GM12875 (cell line): ENCODE measurements at regions not wholly inside any gene's neighbourhood (a gene's known extent, or its start where the extent isn't known, plus 50 kb on each side); places are given as distances from the start of the nearest gene placed in this dataset.

Experiments
- H3K4me3 ChIP-seq: one replicate; pipeline ENCODE4 v1.5.1; 2011; ENCODE audit warnings: low read depth, low read length, control low read depth
- CTCF ChIP-seq: IDR thresholded peaks from 2 replicates; pipeline ENCODE4 v1.5.1; 2011; ENCODE audit warnings: low read depth, mild to moderate bottlenecking, control low read depth, inconsistent platforms, low read length, moderate library complexity, borderline replicate concordance; ENCODE audit not compliant: insufficient read depth

GRCh38 chr1:198014355-198014754 lies 97.2 kb downstream of the LHX9 start:
- no peak for TF ChIP-seq CTCF
- no peak overlapping the region for H3K4me3 ChIP-seq

DNA sequence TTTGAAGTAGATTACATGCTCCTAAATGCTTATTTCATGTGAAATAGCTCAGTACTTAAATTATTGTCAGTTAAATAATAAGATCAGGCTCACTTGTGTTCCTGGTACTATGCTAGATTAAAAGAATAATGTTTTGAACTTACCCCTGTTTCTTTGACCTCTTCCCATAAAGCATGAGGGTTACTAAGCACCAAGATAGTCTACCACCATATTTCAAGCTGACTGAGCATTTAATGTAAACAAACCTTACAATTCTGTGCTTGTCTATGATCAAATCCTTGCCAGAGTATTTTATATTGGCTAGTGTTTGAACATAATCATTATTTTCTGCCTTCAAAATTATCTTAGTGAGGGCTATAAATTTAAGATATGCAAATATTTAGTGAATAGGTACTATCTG lies 98.1 kb downstream of the LHX9 start:
- TF ChIP-seq CTCF = no peak
- H3K4me3 ChIP-seq = no peak overlapping the region

- no peak for TF ChIP-seq CTCF
- H3K4me3 ChIP-seq = no peak overlapping the region
These were observed 101.4 kb downstream of the LHX9 start for GRCh38 chr1:198018529-198018928.

DNA sequence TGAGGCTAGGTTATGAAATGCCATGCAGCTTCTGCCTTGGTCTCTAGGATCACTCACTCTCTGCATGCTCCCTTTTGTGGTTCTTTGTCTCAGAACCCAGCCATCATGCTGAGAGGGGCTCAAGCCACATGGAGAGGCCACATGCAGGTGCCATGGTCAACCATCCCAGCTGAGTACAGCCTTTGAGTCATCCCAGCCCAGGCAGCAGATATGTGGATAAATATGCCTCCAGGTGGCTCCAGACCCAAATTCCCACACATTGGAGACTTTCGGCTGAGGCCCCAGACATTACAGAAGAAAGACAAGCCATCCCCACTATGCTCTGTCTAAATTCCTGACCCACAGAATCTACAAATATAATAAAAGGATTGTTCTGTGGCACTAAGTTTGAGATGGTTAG lies 102.0 kb downstream of the LHX9 start:
- no peak for TF ChIP-seq CTCF
- no peak overlapping the region for H3K4me3 ChIP-seq

GRCh38 chr1:198024336-198024735 lies 107.2 kb downstream of the LHX9 start:
- TF ChIP-seq CTCF = no peak
- no peak overlapping the region for H3K4me3 ChIP-seq

DNA sequence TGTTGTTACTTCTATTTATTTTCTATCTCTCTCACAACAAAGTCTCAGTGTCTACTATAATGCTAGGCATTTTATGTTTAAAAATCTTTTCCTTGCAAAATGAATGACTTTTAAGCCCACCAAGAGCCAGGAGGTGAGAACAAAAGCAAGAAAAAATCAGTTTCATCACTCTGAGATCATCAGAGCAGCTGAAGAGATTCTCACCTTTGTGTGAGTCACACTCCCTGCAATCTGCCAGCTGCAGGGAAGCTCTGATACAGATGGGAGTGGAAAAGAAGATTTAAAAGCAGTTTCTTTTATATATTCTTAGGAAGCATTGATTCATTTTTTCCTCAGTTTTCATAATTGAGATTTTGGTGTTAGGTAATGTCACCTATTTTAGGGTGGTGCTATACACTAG lies 107.6 kb downstream of the LHX9 start:
- TF ChIP-seq CTCF = no peak
- H3K4me3 ChIP-seq = no peak overlapping the region

DNA sequence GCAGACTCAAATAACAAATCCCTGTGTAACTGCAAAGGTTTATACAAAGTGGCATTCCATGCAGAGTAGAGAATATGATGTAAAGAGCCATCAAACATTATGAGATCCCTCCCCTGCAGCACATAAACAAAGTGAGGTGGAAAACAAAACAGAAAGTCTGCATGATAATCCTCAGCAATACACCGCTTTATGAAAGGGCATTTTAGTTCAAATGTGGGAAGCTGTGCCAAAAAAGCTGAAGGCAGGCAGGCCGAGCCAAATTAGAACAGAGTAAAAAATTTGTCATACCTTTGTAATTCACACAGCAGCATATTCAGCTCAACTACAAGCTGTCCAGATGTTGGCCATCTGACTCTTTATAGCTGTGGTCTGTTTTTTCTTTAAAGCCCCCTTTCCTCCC lies 113.5 kb downstream of the LHX9 start:
- no peak overlapping the region for H3K4me3 ChIP-seq

More for the DNA sequence above, 113.5 kb downstream of the LHX9 start:
- TF ChIP-seq CTCF = no peak
